ENCODE measurements at regions not wholly inside any gene's neighbourhood (a gene's known extent, or its start where the extent isn't known, plus 50 kb on each side); places are given as distances from the start of the nearest gene placed in this dataset.

DNA sequence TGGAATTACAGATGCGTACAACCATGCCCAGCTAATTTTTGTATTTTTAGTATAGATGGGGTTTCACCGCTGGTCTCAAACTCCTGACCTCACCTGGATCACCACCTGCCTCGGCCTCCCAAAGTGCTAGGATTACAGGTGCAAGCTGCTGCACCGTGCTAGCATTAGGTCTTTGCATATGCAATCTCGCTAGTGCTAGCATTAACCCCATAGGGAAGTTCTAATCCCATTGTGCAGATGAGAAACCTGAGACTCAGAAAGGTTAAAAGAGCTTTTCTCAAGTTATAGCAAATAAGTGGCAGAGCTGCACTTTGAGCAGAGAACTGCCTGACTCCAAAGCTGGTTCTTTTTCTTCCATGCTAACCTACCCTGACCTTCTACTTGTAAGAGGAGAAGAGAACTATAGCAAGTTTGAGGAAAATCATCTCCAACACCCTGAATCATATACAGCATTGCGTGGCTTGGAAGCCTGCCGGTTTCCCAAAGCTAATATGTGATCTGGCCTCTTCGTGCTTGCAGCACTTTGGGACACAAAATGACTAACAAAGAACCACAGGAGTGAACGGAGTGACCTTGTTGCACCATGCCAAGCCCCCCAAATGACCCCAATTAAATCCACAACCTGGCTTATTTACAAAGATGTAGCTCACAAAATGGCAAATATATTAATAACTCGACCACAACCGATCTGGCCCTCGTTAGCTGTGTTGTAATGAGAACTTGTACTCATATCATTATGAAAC, 185.1 kb downstream of the TM2D1 start:
- H3K9me3 Mint-ChIP-seq (ENCODE audit: unreplicated experiment) = no peaks in the 10 kb centered on the region
- H3K4me3 Mint-ChIP-seq (ENCODE audit: unreplicated experiment) = no peak overlapping the region
- no peaks in the 10 kb centered on the region for H3K27me3 Mint-ChIP-seq (ENCODE audit: unreplicated experiment)
- TF ChIP-seq, protein P1, sequence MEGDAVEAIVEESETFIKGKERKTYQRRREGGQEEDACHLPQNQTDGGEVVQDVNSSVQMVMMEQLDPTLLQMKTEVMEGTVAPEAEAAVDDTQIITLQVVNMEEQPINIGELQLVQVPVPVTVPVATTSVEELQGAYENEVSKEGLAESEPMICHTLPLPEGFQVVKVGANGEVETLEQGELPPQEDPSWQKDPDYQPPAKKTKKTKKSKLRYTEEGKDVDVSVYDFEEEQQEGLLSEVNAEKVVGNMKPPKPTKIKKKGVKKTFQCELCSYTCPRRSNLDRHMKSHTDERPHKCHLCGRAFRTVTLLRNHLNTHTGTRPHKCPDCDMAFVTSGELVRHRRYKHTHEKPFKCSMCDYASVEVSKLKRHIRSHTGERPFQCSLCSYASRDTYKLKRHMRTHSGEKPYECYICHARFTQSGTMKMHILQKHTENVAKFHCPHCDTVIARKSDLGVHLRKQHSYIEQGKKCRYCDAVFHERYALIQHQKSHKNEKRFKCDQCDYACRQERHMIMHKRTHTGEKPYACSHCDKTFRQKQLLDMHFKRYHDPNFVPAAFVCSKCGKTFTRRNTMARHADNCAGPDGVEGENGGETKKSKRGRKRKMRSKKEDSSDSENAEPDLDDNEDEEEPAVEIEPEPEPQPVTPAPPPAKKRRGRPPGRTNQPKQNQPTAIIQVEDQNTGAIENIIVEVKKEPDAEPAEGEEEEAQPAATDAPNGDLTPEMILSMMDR (IDR thresholded peaks at IDR 0.05; ENCODE audit: unreplicated experiment) = no peak
- H3K4me1 Mint-ChIP-seq (ENCODE audit: unreplicated experiment) = no peaks in the 10 kb centered on the region
- no peak for DNase-seq (ENCODE audit: low spot score)
- no peak overlapping the region for H3K27ac Mint-ChIP-seq (ENCODE audit: unreplicated experiment)
- no peaks in the 10 kb centered on the region for H3K36me3 Mint-ChIP-seq (ENCODE audit: low read depth, unreplicated experiment)

DNA sequence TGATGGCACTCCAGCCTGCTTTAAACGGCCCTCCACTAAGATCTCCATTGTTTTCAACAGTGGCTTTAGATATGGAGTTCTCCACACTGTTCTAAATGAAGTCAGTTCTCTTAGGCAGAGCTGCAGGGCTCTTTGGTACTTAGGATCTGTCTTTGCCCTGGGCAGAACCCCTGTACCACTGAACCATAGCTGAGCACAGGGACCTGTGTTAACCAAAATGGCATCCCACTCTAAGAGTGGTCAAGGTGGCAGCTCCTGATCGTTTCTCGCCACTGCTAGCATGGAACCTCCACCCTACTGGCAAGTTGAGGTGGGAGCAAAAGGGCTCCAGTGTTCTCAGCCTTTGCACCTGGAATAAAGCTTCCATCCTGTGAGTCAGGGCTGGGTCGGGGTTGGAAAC, 186.7 kb downstream of the TM2D1 start:
- Mint-ChIP-seq H3K4me3 (ENCODE audit: unreplicated experiment) (no peak overlapping the region), H3K27me3 (ENCODE audit: unreplicated experiment) (no peaks in the 10 kb centered on the region), H3K4me1 (ENCODE audit: unreplicated experiment) (no peaks in the 10 kb centered on the region), H3K36me3 (ENCODE audit: low read depth, unreplicated experiment) (no peaks in the 10 kb centered on the region), H3K27ac (ENCODE audit: unreplicated experiment) (no peak overlapping the region), H3K9me3 (ENCODE audit: unreplicated experiment) (no peaks in the 10 kb centered on the region)
- TF ChIP-seq, protein P1 (IDR thresholded peaks at IDR 0.05; ENCODE audit: unreplicated experiment) = no peak
- DNase-seq (ENCODE audit: low spot score) = no peak

DNA sequence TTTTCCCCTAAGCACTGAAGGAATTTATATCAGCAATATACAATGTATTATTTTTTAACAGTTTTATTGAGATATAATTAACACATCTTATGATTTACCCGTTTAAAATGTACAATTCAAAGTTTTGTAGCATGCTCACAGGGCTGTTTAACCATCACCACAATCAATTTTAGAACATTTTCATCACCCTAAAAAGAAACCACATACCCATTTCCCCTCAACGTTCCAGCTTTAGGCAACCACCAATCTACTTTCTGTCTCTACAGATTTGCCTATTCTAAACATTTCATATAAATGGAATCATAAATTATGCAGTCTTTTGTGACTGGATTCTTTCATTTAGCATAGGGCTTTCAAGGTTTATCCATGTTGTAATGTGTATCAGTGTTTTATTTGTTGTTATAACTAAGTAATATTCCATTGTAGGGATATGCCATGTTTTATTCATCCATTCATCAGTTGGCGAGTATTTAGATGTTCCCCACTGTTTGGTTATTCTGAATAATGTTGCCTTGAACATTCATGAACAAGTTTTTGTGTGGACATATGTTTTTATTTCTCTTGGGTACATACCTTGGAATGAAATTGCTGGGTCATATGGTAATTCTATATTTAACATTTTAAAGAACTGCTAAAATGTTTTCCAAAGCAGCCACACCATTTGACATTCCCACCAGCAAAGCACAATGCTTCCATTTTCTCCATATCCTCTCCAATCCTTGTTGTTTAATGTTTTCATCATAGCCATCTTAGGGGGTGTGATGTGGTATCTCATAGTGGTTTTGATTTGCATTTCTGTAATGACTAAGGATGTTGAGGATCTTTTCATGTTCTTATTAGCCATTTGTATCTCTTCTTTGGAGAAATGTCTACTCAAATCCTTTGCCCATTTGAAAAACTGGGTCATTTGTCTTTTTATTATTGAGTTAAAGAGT, 188.5 kb downstream of the TM2D1 start:
- Mint-ChIP-seq H3K27me3 (ENCODE audit: unreplicated experiment) (no peaks in the 10 kb centered on the region), H3K4me3 (ENCODE audit: unreplicated experiment) (no peak overlapping the region), H3K4me1 (ENCODE audit: unreplicated experiment) (no peaks in the 10 kb centered on the region), H3K36me3 (ENCODE audit: low read depth, unreplicated experiment) (no peaks in the 10 kb centered on the region), H3K9me3 (ENCODE audit: unreplicated experiment) (no peaks in the 10 kb centered on the region), H3K27ac (ENCODE audit: unreplicated experiment) (no peak overlapping the region)
- DNase-seq (ENCODE audit: low spot score) = no peak
- TF ChIP-seq, protein P1 (IDR thresholded peaks at IDR 0.05; ENCODE audit: unreplicated experiment) = no peak

DNA sequence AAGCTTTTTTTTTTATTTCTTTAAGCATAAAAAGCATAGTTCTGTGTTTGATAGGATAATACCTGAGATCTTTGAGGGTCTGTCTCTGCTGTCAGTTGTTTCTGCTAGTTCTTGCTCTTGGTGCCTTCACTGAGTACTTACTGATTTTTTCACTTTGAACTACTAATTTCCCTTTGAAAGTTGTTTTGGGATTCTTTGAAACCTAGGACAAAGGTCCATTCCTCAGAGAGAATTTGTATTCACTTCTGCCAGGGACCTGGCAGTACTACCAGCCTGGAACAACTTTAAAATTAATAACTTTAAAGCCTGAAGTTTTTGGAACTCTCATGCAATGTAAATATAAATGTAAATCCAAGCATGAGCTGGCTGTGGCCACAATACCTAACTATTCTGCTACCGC, 190.1 kb downstream of the TM2D1 start:
- TF ChIP-seq, protein P1 (IDR thresholded peaks at IDR 0.05; ENCODE audit: unreplicated experiment) = no peak
- Mint-ChIP-seq H3K4me3 (ENCODE audit: unreplicated experiment) (no peak overlapping the region), H3K27ac (ENCODE audit: unreplicated experiment) (no peak overlapping the region), H3K36me3 (ENCODE audit: low read depth, unreplicated experiment) (no peaks in the 10 kb centered on the region), H3K4me1 (ENCODE audit: unreplicated experiment) (peaks cover 3% of the 10 kb centered on the region), H3K9me3 (ENCODE audit: unreplicated experiment) (no peaks in the 10 kb centered on the region), H3K27me3 (ENCODE audit: unreplicated experiment) (no peaks in the 10 kb centered on the region)
- no peak for DNase-seq (ENCODE audit: low spot score)

DNA sequence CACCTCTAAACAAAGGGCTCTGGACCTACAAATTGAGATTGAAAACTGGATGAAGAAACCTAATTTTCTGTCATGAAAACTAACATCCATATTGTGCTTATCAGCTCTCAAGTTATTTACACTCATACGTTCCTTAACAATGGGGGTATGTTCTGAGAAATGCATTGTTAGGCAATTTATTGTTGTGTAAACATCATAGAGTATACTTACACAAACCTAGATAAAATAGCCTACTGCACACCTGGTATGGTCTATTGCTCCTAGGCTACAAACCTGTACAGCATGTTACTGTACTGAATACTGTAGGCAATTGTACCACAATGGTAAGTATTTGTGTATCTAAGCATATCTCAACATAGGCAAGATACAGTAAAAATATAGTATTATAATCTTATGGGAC, 191.4 kb downstream of the TM2D1 start:
- no peak overlapping the region for H3K27ac Mint-ChIP-seq (ENCODE audit: unreplicated experiment)
- H3K27me3 Mint-ChIP-seq (ENCODE audit: unreplicated experiment) = no peaks in the 10 kb centered on the region
- TF ChIP-seq, protein P1 (IDR thresholded peaks at IDR 0.05; ENCODE audit: unreplicated experiment) = no peak
- DNase-seq (ENCODE audit: low spot score) = no peak
- H3K4me1 Mint-ChIP-seq (ENCODE audit: unreplicated experiment) = peaks cover 3% of the 10 kb centered on the region
- no peaks in the 10 kb centered on the region for H3K9me3 Mint-ChIP-seq (ENCODE audit: unreplicated experiment)
- no peaks in the 10 kb centered on the region for H3K36me3 Mint-ChIP-seq (ENCODE audit: low read depth, unreplicated experiment)
- no peak overlapping the region for H3K4me3 Mint-ChIP-seq (ENCODE audit: unreplicated experiment)

All from endothelial cell (in vitro differentiated cells).